COLO668 (cell line): ENCODE measurements at regions not wholly inside any gene's neighbourhood (a gene's known extent, or its start where the extent isn't known, plus 50 kb on each side); places are given as distances from the start of the nearest gene placed in this dataset.

ENCODE experiments used
- DNase-seq: peaks from one replicate; lab custom pipeline; 2025; ENCODE audit not compliant: unreplicated experiment; lab: John Stamatoyannopoulos, UW

DNA sequence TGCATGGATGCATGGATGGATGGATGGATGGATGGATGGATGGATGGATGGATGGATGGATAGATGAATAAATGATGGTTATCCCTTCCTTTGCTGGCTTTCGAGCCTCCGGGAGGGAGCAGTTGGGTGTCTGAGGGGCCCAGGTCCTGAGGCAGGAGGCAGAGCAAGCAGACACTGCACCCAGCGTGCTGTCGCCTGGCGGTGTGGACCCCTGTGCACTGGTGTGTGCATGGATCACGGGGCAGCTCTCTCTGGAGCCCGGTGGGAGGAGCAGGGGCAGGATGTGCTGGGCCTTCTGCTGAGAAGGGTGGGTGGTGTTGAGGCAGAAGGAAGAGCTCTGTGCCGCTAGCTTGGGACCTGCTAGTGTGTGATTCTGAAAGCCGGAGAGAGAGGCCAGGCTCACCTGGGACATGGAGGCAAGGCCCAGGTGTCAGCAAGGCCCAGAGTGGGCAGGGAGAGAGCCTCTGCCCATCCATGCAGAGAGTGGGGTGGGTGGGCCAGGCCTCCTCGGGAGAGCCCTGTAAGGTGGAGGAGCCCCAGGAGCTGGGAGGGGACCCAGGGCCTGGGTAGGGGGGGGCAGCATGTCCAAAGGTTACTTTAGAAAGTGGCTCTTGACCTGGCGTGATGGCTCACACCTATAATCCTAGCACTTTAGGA, 254.4 kb downstream of the BRD1 start:
- no peak for DNase-seq

DNA sequence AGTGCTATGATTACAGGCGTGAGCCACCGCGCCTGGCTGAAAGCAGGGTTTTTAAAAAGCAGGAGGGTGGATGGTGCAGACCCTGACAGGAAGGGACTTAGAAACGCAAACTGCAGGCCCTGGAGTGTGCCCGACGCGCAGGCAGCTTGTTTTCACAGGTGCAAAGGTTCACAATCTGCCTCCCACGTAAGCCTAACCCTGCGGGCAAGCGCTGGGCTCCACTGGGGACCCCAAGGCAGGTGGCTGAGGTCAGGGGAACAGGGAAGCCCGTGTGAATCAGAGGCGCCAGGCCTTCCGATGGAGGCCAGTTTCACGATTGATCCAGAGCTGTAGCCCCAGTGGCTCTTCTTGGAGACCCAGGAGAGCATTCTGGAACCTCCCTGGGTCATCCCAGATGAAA, 256.3 kb downstream of the BRD1 start:
- no peak for DNase-seq

DNA sequence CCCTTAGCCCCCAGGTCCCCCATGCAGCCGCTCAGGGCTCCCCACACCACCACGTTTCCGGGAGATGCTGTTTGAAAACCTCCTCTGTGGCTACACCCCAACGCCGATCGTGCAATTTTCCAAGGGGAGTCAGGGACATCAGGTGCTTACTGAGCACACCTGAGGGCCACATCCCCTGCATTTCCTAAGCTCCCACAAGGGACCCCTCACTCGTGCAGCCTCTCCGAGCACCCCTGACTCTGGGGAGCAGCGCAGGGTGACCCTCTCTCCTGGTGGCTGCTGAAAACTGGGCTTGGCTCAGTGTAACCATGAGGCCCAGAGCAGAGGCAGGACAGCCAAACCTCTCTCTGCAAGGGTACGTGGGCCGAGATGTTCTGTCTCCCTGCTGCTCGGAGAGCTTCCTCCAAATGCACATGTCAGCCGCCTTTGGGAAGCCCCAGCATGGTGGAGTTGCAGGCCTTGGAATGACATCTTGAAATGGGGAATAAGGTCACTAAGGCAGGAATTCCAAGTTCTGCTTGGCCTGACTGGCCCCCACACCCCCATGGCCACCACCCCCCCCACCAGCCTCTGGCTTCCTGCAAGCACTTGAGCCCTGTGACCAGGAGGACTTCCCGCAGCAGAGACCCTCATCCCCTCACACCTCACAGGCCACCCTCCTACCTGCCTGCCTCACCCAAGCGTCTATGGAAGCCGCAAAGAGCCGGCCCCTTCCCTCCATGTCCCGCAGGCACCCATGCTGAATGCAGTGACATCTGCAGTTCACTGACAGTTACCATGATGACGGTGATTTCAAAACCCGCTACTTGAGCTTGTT, 257.4 kb downstream of the BRD1 start:
- no peak for DNase-seq

DNA sequence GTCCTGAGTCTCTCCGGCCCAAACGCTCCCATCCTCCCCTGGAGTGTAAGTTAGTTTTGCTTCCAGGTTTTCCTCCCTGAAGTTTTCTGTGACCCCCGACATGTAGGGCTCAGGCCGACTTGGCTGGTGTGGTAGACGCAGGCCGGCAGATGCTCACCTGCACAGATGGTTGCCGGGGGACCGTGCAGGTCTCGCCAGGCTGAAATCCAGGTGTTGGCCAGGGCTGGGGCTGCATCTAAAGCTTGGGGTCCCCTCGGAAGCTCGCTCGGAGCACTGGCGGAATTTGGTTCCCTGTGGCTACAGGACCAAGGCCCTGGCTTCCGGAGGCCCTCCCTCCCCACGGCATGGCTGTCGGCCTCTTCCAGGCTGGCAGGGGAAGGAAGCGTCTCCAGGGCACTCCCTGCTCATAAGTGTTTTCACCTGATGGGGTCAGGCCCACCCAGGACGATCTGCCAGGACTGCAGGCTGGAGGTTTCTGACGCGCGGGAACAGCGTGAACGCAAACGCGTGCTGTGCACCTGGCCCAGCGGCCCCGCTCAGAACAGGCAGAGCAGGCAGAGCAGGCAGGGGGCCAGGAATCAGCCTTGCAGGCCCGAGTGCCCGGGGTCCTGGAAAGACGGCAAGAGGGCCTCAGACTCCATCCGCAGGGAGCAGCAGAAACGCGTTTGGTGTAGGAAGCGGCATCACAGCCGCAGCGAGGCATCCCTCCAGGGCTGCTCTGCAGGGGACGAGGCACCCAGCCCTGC, 258.2 kb downstream of the BRD1 start:
- no peak for DNase-seq

DNA sequence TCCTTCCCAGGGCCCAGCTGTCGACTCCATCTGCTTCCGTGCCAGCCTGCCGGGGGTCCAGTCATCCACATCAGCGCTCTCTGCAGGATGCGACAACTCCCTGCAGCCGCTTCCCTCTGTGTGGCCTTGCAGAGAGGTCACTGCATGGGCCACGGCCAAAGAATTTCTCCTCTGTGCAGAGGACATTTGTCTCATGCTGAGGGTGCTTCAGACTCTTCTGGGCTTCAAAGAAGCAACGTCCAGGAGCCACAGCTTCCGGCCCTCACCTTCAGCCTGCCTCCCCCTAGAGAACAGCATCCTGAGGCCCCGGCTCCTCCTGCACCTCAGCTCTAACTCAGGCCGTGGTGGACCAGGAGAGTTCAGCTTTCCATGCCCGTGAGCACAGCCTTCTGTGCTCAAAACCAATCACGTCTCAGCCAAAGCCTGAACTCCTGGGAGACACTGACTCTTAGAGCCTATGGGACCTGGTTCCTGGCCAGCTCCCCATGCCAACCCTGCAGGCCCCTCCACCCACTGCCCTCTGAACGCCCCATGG, 258.9 kb downstream of the BRD1 start:
- DNase-seq, result no peak

DNA sequence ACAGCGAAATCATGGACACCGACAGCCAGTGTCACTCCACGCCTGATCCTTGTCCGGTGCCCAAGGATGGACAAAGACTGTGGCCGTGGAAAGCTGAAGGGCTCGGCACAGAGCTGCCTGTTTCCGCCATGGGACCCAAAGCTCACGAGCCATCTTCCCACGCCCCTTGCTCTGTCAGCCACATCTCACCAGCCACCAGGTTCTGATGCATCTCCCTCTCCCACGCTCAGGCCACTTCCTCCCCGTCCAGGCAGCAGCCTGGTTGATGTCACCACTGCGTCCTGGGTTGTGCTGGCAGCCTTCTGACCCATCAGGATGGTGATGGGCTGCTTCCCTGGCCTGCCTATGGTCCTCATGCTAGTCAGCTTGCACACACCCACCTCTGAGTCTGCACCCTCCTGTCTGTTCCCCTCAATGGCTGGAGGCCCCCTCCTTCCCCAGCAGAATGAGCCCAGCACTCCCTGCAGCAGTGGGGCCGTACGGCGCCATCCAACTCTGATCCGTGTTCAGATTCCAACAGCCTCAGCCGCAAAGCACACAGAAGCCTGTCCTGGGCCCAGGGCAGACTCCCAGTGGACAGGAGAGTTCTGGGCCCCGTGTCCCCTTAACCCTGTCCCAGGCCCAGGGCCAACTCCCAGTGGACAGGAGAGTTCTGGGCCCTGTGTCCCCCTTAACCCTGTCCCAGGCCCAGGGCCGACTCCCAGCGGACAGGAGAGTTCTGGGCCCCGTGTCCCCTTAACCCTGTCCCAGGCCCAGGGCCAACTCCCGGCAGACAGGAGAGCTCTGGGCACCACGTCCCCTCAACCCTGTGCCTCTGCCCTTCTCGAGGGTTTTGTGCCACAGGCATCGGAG, 259.5 kb downstream of the BRD1 start:
- no peak for DNase-seq

DNA sequence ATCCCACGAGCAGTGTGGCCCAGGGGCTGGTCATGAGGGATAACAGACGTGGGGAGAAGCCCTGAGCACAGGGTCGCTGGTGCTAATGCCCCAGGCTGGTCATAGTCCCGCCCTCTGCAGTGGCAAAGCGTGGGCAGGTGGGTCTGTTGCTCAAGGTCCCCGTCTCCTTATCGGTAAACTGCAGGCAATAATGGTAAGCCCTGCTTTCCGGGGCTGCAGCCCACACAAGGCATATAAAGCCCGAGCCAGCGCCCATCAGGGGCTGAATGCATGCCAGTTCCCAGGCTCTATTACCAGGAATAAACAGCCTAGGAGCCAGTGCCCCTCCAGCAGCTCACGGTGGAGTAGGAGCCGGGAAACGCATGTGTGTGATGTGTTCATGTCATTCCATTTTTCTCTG, 261.0 kb downstream of the BRD1 start:
- no peak for DNase-seq

DNA sequence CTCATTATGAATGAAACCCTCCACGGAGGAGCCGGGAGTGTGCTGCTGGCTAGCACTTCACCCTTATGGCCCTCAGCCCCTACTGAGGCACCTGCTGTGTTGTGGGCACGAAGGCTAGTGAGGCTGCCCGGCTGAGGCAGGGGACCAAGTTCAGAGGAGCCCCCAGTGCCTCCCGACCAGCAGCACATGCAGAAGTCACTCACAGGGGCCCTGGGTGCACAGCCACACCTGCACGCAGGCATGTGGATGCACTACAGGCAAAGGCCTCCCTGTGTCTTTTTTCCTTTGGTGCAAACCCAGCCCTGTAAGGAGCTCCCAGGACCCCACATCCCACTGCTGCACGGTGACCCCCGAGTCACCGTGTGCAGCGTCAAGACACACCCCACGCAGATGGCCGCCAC, 261.5 kb downstream of the BRD1 start:
- no peak for DNase-seq

DNA sequence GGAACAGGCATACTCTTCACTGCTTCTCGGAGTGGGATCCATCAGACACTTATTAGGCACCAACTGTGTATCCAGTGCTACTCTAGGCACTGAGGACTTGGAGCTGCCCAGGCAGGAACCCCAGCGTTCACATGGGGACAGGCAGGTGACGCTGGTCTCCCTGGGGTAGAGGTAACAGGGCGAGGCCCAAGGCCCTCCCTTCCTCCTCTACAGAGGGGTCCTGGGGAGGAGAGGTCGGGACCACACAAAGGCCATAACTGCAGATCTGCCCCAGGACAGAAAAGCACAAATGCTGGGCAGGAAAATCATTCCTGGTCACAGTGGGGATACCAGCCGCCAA, 262.2 kb downstream of the BRD1 start:
- no peak for DNase-seq

DNA sequence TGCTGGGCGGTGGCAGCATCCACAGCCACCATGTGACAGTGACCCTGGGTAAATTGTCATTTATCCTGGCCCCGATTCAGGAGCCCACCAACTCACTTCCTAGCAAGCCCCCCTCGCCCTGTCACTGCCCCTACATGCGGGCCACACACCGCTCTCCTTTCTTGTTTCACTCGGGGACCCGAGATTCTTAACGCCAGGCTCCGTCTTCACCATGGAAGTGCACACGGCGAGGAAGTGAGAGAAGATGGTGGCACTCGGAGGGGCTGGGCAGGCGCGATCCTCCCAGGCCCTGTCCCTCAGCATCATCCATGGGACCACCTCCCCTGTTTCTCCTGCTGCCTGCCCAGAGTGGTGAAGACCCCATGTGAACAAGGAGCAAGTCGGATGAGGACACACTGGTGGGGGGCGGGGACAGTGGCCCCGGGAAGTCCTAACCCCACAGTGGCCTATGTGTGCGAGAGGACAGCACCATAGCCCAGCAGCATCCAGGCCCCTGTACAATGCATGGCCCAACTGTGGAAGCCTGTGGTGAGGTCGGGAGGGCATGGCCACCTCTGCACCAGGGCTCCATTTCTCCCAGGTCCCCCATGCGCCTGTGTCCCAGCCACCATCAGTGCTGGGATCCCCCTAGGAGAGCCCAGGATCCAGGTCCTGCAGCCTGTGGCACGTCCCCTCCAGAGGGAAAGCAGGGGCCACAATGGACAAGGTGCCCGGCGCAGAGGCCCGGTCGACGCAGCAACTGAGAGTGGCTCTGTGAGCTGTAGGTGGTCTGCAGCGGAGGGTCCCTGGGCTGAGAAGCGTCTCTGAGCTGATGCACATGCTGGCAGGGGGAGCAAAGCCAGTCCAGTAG, 262.8 kb downstream of the BRD1 start:
- no peak for DNase-seq

DNA sequence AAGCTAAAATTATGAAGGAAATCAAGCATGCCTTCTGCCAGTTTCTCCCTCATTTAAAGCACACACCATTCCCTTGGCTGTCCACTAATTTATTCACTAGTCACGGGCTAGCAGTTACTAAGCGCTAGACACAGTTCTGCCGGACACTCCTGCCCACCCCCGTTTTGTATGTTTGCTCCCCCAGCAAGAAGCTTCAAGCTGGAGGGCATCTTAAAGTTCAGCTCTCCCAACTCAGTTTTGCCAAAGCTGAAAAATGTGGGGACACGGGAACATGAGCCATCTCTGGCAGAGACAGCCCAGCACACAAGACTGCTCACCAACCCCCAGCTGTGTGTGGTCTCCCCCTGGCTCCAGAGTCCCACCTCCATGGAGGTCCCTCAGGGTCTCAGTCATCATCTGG, 263.6 kb downstream of the BRD1 start:
- no peak for DNase-seq

DNA sequence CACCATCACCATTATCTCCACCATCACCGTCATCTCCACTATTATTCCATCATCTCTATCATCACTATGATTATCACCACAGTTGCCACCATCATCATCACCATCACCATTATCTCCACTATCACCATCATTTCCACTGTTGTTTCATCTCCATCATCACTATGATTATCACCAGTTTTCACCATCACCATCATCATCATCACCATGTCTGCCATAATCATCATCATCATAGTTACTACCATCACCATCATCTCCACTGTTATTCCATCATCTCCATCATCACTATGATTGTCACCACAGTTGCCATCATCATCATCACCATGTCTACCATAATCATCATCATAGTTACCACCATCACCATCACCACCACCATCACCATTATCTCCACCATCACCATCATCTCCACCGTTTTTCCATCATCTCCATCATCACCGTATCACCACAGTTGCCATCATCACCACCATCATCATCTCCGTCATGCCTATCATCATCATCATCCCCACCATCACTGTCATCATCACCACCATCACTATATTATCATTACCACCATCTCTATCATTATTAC, 264.9 kb downstream of the BRD1 start:
- no peak for DNase-seq

DNA sequence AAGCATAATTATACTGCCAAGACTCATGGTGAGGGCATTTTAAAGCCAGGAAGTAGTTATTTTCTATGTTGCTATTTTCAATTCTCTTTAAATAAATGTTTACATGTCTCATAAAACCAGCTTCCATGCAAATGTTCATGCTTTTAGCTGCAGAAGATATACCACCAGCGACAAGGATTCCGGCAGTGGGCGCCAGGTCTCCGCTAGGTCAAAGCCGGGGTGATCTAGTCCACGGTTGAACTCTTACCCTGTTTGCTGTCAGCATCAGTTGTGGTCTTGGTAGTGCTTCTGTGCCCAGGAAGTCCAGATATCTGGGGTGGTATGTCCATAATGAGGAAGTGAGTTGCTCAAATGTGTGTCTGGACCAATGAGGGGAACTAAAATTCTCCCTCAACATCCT, 265.7 kb downstream of the BRD1 start:
- no peak for DNase-seq

DNA sequence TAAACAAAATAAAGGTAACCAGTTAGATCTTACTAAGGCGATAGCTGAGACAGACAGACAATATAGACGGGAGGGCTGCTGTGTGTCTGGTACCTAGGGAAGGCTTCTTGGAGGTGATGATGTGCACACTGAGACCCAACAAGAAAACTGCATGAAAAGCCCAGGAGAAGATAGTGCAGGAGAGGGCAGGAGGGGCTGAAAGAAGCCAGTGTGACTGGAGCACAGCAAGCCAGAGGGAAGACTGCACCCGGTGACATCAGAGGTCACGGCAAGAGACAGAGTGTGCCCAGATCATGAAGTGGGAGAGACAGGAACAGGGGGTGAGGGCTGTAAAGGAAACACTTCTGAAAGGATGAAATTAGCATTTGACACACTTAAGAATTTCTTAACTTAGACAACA, 266.3 kb downstream of the BRD1 start:
- DNase-seq, result no peak

DNA sequence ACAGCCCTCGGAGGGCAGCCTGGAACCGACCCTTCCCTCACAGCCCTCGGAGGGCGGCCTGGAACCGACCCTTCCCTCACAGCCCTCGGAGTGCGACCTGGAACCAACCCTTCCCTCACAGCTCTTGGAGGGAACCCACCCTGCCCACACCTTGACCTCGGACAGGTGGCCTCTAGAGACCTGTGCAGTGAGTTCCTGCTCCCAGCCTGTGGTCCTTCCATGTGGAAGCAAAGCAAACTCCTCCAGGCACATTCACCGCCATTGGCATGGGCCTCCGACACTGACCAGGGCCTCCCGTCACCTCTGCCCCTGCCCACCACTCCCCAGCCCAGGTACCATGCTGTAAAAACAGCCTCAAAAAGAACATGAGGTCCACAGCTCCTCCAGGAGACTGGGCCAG, 272.1 kb downstream of the BRD1 start:
- no peak for DNase-seq

DNA sequence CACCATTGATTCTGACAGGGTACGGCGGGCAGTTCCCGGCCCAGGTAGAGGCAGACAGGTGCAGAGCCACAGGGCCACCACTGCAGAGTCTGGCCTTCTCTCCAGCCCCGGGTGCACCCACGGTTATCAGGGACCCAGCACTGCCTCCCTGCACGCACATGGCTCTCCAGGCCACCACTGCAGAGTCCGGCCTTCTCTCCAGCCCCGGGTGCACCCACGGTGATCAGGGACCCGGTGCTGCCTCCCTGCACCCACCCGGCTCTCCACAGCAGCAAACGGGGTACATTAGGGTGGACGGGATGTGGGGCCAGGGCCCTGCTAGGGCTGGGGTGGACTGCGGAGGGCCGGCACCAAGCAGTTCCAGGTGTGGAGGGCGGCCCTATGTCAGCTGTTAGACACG, 272.9 kb downstream of the BRD1 start:
- DNase-seq, result no peak

DNA sequence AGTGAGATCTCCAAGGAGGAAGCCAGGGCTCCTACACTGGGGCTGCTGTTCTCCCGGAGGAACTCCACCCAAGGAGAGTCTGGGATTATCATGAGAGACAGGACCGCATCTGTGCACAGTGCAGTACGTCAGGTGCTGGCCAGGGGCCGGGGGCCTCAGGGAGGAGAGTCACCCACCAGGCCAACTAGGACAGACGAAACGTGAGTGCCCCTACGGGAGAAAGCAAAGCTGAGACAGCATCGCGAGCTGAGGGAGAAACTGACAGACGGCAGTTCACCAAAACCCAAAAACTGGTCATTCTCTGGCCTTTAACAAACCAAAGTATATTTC, 273.4 kb downstream of the BRD1 start:
- DNase-seq, result no peak

DNA sequence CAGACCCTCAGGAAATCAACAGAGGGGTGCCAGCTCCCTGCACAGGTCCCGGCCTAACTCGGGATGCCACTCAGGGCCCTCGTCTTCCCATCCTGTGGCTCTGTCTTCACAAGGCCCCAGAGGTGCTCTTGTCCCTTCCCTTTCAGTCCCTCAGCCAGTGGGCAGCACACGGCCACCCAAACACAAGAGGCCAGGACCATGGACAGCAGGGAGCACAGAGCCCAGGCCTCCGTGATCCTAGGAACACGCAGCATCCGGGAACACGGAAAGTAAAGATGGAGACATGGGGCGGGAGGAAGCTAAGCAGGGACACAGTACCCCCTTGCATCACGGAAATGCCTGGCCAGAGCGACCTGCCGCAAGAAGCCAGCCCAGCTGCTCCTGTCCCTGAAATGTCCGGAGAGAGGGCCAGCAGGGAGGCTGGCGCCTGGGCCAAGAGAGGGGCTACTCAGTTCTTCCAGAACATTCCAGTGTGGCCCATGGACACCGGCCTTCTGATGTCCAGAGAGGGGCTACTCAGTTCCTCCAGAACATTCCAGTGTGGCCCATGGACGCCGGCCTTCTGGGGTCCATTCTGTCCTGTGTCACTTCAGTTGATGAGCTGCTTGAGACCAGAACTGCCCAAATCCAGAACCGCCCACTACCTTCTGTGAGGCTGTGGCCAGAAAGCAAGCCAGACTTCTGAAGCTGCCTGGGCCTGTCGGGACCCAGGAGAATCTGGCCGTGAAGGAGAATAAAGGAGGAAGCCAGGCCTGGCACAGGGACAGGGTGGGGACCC, 274.0 kb downstream of the BRD1 start:
- DNase-seq, result no peak

DNA sequence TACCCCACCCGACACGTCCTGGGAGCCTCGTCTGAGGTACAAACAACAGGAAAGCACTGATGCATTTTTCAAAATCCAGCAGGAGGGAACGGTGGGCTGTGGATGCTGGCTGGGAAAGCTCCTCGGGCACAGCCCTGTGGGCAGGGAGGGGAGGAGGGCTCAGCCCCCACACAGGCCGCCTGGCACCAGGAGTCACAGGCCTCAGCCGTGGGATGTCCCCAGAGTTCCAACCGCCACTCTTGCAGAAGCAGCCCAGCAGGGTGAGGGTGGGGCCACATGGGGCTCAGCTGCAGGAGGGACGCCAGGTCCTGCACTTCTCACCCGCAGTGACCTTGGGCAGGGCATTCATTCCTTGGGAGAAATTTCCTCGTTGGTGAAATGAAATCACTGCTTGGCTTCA, 274.6 kb downstream of the BRD1 start:
- DNase-seq, result no peak
